ENCODE measurements at regions not wholly inside any gene's neighbourhood (a gene's known extent, or its start where the extent isn't known, plus 50 kb on each side); places are given as distances from the start of the nearest gene placed in this dataset.

DNA sequence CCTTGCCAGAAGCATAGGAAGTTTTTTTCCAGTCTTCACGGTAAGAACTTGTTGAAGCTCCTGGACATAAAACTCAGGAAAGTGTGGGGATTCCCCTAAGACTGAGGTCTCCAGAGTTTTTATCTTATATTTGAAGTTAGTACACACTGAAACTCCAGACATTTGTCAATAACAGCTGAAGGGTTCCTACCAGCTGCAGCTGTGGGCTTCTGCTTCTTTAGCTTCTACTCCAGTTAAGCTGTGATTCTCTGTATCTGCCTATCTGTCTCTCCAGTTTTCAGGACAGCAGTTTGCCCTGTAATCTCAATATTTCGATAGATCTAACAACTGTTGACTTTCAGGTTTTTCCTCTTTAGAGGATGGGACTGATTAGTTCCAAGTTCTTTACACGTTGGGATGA is 966.0 kb upstream of the SEMA6D start:
- DNase-seq, result no peak

DNA sequence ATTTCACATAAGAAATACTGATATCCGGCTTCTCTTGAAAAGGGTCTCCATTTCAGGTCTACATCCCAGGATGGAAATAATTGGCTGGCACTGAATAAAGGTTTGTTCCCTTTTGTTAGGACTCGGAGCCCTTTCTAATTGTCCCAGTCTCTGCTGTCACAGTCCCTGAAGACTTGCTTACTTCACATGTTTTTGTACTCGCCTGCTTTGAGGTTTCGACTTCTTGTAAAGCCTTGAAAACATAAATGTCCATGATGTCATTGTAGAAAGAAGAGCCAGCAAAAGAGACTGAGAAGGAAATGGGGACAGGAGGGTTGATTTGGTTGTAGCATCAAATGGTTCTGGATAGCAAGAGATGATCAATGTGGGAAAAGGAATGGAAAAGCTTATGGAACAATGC is 963.4 kb upstream of the SEMA6D start:
- DNase-seq, result no peak

DNA sequence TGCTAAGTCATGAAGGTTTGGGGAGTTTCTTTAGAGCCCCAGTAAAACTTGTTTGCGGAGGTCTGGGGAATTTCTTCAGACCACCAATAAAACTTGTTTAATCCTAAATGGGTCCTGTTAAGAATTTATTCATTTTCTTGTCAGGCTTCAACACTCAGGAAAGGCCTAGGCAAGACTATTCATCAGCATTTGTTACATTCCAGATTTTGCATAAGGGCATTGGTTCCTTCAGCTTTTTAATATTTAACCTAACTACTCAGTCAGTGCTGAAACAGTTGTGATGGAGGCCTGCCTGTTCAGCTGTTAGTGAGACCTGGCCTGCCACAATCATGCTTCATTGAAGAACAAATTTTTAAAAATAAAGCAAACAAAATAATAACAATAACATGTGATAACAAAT is 954.2 kb upstream of the SEMA6D start:
- DNase-seq, result no peak

- no peak for DNase-seq
These were observed 952.5 kb upstream of the SEMA6D start for GRCh38 chr15:46764851-46765250.

DNA sequence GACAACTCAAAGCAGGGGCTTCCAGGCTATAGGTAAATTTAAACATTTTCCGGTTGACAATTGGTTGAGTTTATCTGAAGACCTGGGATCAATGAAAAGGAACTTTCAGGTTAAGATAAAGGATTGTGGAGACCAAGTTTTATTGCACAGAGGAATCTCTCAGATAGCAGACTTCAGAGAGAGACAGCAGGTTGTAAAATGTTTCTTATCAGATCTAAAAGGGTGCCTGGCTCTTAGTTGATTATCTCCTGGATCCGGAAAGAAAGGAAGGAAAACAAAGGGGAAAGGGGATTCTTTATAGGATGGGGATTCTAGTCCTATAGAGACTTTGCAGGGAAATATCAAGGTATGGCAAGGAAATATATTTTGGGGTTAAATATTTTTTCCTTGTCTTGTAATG is 951.3 kb upstream of the SEMA6D start:
- DNase-seq, result no peak

- no peak for DNase-seq
These were observed 949.0 kb upstream of the SEMA6D start for GRCh38 chr15:46768287-46768686.

DNA sequence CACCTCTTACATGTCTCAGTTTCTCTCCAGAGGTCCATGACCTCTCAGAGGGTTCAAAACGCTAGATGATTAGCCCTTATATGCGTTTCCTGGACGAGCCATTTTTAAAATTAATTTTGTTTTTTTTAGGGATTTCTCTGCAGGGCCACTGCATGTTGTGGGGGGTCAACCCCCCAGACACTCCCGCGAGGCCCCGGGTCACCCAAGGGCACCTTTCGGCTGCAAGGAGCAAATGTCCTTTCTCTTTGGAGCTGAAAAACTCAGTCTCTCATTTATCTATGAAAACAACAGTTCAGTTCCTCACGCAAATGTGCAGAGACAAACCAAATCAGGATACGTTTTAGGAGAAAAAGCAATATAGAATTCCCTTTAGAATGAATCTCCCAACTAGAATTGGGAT is 944.3 kb upstream of the SEMA6D start:
- DNase-seq, result no peak

- no peak for DNase-seq
These were observed 938.4 kb upstream of the SEMA6D start for GRCh38 chr15:46778876-46779275.

DNA sequence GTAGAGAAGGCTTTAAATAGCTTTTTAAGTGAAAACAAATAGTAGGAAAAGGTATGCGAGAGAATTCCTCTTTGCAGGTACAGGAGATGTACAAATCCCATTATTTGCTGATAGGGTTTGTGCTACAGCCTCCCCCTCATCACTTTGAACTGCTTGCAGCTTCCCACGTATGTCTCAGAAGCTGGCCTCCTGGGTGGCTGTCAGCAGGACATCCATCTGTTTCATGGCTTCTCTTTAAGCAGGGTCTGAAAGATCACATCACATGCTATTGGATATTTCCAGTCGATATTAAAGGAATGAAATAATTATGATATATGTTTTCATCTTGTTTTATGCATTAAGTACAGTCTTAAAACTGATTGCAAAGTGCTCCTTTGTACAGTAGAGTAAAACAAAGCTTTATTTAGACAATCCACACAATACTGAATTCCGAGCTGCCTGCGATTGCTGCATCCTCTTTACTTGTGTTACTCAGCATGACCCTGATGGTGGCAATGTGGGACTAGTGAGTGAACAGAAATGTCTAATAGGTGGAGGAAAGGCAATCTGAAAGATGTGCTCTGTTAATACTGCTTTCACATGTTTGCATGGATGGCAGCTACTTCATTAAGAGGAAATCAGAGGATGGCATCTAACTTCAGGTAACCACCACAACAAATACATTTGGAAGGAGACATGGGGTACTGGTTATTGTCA is 930.6 kb upstream of the SEMA6D start:
- DNase-seq, result peak; percentile 9

- DNase-seq, result no peak
These were observed 921.6 kb upstream of the SEMA6D start for GRCh38 chr15:46795685-46796084.

- no peak for DNase-seq
These were observed 908.5 kb upstream of the SEMA6D start for GRCh38 chr15:46808834-46809233.

GRCh38 chr15:46815240-46815639 is 902.1 kb upstream of the SEMA6D start:
- no peak for DNase-seq

- peak; percentile 77 for DNase-seq
These were observed 901.5 kb upstream of the SEMA6D start for GRCh38 chr15:46815765-46816164.

DNA sequence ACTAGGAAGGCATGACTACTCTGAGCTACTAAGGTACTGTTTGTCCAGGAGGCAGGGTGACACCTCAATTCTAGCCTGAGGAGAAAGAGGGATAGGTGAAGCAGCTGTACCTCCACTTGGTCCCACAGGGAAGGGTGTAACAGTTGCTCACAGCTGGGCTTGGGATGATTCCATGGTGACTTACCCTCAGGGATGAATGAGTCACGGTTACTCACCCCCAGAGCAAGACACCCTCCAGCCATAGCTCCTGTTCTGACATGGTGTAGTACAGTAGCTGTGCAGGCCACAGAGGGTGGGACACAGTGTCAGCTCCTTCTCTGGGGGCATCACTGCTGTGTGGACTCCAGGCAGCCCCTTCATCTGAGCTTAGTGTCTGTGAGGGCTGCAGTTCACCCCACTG is 868.6 kb upstream of the SEMA6D start:
- DNase-seq, result no peak

DNA sequence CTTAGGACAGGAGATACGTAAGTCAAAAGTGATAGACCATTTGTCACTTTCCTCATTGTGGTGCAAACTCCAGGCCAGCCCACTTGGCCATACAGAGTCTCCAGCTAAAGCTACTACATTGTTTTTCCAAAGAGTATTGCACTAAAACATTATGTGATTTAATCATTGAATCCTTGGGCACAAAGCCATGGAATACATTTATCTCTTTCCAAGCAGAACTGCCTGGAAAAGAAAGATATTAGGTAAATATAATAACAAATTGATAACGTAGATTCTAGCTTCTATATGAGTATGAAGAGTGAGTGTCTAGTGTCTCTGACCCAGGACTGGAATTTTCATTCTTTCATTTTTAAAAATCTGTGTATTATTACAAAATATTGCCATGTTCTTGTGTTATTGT is 863.7 kb upstream of the SEMA6D start:
- DNase-seq, result no peak

- no peak for DNase-seq
These were observed 862.7 kb upstream of the SEMA6D start for GRCh38 chr15:46854564-46854963.

- DNase-seq, result no peak
These were observed 861.9 kb upstream of the SEMA6D start for GRCh38 chr15:46855388-46855787.

DNA sequence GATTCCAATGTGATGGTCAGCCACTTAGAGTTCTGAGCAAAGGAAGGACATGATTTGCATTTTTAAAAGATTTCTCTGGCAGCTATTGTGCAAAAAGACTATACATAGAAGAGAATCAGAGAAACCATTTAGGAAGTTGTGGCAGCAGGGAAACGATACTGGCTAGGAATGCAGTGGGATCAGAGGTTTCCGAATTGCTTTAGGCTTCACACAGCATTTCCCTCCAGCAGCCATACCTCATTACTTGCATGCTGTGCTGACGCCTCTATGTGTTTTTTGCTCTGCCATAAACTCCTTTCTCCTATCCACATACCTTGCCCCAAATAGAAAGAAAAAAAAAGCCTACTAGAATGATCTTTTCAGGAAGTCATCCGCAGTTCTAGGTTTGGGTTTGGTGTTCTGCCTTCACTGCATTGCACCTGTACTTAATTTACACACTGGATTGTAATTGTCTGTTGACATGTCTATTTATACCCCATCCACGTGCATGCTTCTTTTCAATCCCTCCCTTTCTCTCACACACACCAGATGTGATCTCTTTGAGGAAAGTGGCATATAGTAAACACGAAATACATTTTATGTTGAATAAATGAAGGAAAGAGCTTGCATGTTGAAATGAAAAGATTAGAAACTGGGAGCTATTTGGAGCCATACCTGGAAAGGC is 860.3 kb upstream of the SEMA6D start:
- peak; percentile 41 for DNase-seq

- DNase-seq, result no peak
These were observed 859.2 kb upstream of the SEMA6D start for GRCh38 chr15:46858150-46858549.

GRCh38 chr15:46861796-46862195 is 855.5 kb upstream of the SEMA6D start:
- DNase-seq, result no peak

- DNase-seq, result no peak
These were observed 852.1 kb upstream of the SEMA6D start for GRCh38 chr15:46865155-46865554.

DNA sequence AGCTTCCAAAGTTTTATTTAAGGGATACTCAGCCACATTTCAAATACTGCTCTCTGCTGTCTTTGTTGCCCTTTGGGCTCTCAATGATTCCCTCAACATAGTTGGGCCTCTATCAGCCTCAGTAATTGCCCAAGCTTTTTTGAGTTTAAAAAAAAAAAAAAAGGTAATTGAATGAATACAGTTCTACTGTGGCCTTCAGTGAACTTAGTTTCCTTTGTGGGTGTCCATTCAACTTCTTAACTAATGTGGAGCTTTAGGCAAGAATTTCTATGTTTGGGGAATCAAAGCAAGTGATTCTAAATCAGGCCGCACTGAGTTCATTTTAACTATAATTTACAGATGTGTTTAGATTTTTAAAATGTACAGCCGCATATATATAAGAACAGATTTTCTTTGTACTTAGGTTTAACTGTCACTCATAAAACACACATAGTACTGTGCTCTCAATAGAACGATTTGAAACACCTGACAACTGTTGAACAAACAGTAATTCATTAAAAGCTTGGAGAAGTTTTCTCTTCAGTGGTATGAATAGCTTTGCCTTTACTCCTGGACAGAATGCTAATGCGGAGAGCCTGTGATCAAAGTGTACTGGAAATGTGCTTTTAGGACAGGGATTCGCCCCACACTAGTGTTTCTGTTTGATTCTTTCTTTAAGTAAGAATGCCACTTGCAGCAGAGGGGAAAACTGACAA is 844.9 kb upstream of the SEMA6D start:
- no peak for DNase-seq

GRCh38 chr15:46872981-46873330 is 844.3 kb upstream of the SEMA6D start:
- no peak for DNase-seq

DNA sequence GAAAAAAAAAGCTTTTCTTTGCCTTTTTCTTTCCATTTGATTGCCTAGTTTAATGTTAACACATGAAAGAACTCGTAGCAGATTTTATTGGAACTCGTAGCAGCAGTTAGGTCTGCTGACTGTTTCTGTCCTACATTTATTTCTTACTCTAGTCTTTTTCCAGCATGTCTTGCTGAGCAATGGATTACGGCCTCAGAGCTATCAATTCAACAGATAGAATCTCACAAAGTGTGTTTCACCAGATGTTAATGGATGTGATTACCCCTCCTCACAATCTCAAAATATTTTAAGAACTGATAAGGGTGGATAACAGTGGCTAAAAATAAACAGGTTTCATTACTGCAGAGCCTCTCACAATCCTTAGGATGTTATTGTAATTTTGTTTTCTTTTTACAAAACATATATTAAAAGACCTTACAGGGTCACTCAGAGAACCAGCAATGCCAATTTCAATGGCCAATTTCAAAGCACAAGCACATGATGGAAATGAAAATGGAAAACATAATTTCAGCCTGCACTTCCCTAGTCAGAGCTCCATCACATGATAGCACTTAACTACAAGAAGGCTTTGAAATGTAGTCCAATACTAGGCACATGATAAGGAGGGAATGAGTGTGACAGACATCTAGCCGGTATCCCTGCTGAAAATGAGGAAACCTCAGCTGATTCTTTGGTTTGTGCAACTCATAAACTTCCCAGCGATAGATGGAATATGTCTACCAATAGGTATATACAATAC is 838.1 kb upstream of the SEMA6D start:
- DNase-seq, result no peak

Measured in NCI-H345 (cell line).